ENCODE measurements at regions not wholly inside any gene's neighbourhood (a gene's known extent, or its start where the extent isn't known, plus 50 kb on each side); places are given as distances from the start of the nearest gene placed in this dataset.
"Not testable (repeated sequence)": the region's sequence is repeated elsewhere in the genome, so short reads cannot be mapped to it uniquely, and the experiment has no call there.

DNA sequence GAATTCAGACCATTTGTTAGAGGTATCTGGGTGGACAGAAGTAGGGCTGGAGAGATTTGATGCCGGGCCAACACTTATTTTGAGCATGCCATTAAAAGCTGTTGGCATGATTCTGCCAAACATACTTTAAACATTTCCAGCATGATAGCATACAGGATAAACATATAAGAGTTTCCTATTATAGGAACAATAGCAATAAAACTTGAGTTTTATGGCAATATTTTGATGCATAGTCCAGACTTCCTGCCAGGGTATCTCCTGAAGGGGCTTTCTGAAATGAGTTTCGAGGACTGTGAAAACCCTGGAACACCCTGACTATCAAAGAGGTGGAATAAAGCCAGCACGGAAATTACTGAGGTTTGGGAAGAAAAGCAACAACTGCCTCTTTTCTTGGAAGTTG lies 1398.0 kb upstream of the NXPH2 start:
- no peak for DNase-seq

GRCh38 chr2:140177086-140177485 lies 1396.9 kb upstream of the NXPH2 start:
- no peak for DNase-seq

DNA sequence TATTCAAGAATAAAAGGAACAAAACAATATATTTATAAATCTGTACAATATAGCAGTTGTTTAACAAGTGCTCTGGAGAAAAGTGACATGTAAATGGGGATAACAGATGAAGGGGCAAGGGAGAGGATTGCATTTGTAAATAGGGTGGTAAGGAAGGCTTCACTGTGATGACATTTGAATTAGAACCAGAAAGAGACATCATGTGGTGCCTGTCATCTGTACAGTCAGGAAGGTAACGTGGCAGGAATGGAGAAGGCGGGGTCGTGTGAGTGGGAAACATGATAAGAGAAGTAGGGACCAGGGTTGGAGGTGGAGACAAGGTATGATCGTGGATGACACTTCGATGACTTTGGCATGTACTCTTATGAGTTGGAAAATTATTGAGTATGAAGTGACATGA lies 1393.6 kb upstream of the NXPH2 start:
- DNase-seq: no peak

DNA sequence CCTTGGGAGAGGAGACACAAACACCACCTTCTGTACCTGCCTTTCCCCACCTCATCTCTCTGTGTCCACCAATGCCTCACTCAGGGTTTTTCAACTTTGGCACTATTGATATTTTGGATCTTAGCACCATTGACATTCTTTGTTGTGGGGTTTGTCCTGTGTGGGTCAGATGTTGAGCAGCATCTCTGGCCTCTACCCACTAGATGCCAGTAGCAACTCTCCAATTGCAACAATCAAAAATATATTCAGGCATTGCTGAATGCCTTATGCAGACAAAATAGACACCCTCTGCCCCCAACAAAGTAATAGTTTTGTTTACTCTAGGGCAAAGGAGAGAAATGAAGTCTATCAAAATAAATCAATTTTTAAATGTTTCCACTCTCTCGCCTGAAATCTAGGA lies 1384.3 kb upstream of the NXPH2 start:
- DNase-seq: no peak

DNA sequence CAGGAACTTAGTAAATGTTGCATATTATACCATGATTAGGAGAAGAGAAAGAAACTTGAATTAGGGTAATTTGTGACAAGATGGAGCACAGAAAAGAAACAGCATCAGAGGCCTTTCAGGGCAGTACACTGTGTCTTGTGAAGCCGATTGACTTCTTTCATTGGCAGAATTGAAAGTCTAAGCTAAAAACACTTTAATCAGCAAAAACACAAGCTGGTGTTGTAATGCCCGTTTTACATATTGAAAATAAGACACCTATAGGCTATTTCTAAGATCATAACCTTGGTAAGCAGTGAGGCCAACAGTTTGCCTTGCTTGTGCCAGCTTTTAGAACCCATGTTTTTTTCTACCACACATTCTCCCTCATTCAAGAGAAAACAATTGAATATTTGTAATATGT lies 1378.1 kb upstream of the NXPH2 start:
- DNase-seq: no peak

DNA sequence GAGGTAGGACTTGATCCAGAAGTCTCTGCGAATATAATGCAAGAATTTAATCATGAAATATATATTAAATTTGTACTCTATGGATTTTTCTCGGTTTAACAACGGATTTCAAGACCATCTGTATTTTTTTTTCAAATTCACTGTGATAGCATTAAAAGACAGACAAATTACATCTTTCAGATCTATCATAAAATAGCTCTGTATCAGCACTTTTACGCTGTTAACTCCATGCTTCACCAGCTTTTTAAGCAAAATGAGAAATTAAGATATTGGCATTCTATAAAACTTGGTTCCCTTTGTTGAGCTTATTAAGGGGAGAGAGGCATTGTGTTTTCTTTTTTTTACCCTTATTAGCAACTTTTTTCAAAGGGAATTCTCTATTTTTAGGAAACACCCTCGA lies 1377.6 kb upstream of the NXPH2 start:
- DNase-seq: no peak

DNA sequence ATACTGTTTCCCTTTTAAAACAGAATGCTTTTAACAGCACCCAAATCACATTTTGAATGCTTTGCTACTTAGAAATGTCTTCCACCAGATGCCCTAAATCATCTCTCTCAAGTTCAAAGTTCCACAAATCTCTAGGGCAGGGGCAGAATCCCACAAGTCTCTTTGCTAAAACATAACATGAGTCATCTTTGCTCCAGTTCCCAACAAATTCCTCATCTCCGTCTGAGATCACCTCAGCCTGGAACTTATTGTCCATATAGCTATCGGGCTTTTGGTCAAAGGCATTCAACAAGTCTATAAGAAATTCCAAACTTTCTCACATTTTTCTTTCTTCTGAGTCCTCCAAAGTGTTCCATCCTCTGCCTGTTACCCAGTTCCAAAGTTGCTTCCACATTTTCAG lies 1374.5 kb upstream of the NXPH2 start:
- no peak for DNase-seq

GRCh38 chr2:140154271-140154670 lies 1374.1 kb upstream of the NXPH2 start:
- no peak for DNase-seq

GRCh38 chr2:140144611-140145010 lies 1364.4 kb upstream of the NXPH2 start:
- no peak for DNase-seq

GRCh38 chr2:140138736-140139135 lies 1358.5 kb upstream of the NXPH2 start:
- DNase-seq: no peak

DNA sequence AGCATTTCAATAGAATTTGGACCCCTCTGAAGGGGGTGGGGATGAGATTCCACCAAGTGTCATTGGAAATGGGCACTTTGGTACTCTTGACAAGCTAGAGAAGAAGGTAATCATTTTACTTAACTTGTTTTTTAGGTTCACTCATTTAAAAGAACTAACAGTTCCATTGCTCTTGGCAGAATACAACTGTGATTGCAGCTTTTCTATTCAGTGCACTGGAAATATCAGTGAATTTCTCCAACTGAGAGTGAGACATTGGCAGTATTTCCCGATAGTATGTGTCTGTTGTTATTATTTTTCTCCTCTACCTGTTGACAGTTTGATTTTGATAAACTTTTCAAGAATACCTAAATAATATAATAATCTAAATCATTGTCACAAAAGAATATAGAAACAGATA lies 1356.7 kb upstream of the NXPH2 start:
- DNase-seq: no peak

DNA sequence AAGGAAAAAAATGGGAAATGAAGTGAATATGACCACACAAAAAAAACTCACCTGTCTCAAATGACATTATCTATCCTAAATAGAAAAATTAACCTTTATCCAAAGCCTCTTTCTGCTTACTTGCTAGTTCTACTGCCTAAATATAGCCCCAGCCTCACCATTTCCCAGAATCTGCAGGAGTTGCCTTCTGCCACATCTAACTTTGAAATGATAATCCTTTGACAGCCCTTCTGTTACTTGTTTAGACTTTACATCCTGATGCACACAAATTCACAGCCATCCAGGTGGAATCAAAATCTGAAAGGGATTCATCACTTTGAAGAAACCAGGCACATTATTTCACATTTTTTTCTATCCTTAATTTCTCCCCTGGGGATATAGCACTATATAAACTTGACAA lies 1356.2 kb upstream of the NXPH2 start:
- DNase-seq: no peak

DNA sequence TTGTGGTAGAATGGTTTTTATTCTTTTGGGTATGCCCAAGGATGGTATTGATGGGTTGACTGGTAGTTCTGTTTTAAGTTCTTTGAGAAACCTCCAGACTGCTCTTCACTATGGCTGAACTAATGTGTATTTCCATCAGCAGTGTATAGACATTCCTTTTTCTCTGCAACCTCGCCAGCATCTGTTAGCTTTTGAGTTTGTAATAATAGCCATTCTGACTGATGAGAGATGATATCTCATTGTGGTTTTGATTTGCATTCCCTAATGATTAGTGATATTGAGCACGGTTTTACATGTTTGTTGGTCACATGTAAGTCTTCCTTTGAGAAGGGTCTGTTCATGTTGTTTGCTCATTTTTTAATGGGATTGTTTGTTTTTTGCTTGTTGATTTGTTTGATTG lies 1348.7 kb upstream of the NXPH2 start:
- no peak for DNase-seq

- no peak for DNase-seq
Measured at GRCh38 chr2:140122001-140122400, 1341.8 kb upstream of the NXPH2 start.

GRCh38 chr2:140117386-140117785 lies 1337.2 kb upstream of the NXPH2 start:
- no peak for DNase-seq

DNA sequence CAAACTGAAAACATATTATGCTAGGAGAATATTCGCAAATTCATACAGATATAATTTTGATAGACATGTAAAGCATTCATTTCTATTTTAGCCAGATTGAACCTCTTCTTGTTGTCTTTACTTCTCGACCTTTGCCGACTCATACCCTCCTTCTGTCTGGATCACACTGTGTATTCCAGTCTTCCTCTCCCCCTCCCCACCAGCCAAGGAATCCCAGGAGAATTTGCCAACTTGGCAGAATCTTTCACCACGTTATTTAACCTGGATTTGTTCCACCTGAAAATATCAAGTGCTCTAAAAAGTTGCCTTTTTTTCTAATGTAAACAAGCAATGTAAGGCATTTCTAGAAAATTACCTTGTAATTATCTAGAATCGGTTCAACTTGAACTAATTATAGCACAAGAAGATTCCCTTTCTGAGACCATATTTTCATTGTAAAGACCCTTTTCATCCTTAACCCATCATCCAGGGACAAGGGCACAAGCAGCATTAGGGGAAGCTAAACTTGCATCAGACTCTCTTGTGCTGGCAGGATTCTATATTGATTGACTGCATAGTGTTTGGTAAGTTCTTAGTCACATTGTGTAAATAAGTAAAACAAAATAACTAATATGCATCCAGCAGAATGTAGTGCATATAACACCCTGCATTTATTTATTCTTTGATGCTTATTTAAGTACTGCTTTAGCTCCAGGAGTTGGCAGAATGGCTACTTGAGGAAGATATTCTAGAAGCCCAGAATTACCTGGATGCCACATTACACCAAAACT lies 1328.7 kb upstream of the NXPH2 start:
- no peak for DNase-seq

- no peak for DNase-seq
Measured at GRCh38 chr2:140091926-140092325, 1311.7 kb upstream of the NXPH2 start.

GRCh38 chr2:140086964-140087363 lies 1306.8 kb upstream of the NXPH2 start:
- DNase-seq: no peak

- DNase-seq: no peak
Measured at GRCh38 chr2:140085674-140086073, 1305.5 kb upstream of the NXPH2 start.

DNA sequence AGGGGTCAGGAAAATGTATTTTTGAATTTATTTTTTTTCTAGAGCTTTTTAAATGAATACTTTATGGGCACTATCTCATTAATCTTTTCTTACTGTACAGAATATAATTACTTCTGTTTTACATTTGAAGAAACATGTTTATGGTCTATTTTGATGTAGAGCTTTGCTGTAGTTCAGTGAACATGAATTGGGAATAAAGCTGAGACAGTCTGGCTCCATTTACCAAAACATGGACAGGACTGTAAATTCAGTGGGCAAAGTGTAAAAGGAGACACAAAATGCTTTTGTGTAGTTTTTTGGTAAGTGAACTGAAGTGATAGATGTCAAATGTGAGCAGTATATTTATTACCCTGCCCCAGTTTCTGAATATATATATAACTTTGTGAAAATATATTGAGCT lies 1298.8 kb upstream of the NXPH2 start:
- no peak for DNase-seq

GRCh38 chr2:140076164-140076563 lies 1296.0 kb upstream of the NXPH2 start:
- no peak for DNase-seq

DNA sequence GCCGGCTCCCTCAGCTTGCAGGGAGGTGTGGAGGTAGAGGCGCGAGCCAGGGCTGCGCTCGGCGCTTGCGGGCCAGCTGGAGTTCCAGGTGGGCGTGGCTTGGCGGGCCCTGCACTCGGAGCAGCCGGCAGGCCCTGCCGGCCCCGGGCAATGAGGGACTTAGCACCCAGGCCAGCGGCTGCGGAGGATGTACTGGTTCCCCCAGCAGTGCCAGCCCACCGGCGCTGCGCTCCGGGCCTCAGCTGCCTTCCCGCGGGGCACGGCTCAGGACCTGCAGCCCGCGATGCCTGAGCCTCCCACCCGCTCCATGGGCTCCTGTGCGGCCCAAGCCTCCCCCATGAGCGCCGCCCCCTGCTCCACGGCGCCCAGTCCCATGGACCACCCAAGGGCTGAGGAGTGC lies 1293.6 kb upstream of the NXPH2 start:
- DNase-seq: not testable (repeated sequence)

GRCh38 chr2:140067661-140068060 lies 1287.5 kb upstream of the NXPH2 start:
- no peak for DNase-seq

GRCh38 chr2:140064243-140064642 lies 1284.1 kb upstream of the NXPH2 start:
- DNase-seq: no peak

DNA sequence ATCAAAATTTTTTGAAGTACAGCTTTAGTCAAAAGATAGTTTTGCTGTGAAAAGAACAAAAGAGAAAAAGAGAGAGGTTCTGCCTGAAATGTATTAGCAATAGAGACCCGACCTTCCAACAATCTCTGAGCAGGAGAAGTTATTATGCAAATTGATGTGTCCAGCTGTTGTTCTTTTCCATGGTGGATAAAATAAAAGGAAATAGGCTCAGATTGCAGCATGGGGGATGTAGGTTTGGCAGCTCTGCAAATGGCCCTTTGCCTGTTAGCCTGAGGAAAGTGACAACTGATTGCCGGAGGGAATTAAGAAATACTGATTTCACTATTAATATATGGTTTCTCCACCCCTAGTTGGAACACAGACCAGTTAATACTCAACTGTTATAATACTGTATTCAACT lies 1283.2 kb upstream of the NXPH2 start:
- DNase-seq: no peak

- no peak for DNase-seq
Measured at GRCh38 chr2:140061240-140061639, 1281.0 kb upstream of the NXPH2 start.
